ENCODE measurements at regions not wholly inside any gene's neighbourhood (a gene's known extent, or its start where the extent isn't known, plus 50 kb on each side); places are given as distances from the start of the nearest gene placed in this dataset.

DNA sequence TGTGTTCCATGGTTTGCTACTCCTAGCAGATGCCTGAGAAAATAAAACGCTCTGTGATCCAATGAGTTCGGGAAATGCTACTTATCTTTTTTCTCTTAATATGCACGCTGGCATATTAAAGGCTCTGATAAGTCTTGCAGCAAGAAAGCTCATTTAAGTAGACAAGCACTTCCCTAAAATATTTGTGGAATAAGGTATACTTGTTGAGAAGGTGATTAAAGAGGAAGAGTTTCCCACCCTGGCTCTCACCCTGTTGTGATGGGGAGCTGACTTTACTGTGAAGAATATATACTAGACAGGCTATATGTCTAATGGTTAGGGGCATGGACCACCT, 279.4 kb downstream of the RPS24 start:
- H3K4me3 ChIP-seq, result no peak overlapping the region
- no peak for DNase-seq (ENCODE audit: low spot score)
- TF ChIP-seq, protein P1, sequence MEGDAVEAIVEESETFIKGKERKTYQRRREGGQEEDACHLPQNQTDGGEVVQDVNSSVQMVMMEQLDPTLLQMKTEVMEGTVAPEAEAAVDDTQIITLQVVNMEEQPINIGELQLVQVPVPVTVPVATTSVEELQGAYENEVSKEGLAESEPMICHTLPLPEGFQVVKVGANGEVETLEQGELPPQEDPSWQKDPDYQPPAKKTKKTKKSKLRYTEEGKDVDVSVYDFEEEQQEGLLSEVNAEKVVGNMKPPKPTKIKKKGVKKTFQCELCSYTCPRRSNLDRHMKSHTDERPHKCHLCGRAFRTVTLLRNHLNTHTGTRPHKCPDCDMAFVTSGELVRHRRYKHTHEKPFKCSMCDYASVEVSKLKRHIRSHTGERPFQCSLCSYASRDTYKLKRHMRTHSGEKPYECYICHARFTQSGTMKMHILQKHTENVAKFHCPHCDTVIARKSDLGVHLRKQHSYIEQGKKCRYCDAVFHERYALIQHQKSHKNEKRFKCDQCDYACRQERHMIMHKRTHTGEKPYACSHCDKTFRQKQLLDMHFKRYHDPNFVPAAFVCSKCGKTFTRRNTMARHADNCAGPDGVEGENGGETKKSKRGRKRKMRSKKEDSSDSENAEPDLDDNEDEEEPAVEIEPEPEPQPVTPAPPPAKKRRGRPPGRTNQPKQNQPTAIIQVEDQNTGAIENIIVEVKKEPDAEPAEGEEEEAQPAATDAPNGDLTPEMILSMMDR (IDR thresholded peaks at IDR 0.05), result no peak
- H3K27ac ChIP-seq, result peak overlapping the region in 1 of 2 donors; percentile 24

DNA sequence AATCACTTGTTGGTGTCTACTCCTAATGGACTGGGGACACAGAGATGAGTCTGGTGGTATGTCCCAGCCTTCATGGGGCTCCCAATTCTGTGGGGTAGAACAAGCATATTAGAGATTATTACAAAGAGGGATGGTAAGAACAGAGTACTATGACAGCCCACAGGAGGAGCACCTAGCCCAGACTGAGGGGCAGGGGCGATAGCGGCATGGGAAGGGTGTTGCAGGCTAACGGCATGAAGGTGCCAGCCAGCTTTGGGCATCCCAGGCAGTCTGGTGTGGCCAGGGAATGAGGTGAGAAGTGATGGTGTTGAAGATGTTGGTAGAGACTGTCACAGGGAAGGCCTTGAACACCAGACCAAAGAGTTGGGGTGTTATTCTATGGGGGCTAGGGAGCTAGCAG, 280.0 kb downstream of the RPS24 start:
- Histone ChIP-seq H3K27ac (no peak overlapping the region), H3K4me3 (no peak overlapping the region)
- TF ChIP-seq, protein P1 (IDR thresholded peaks at IDR 0.05), result no peak
- DNase-seq (ENCODE audit: low spot score), result peak; percentile 19

DNA sequence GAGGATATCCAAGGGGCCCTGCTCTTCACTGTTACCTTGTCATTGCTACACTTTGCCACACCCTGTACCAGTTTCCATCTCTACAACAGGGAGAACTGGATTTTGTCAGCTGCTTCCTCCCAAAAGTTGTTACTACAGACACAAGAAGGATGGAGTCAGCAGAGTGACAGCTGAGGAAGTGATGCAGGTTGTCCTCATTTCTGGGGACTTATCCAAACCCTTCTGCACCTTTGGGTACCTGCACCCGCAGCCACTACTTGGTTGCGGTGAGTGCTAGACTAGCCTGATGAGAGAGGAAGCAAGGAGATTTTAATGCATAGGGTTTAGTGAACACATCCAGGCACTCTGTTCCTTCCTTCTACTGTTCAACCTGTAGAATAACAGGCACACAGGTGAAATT, 281.0 kb downstream of the RPS24 start:
- TF ChIP-seq, protein P1 (IDR thresholded peaks at IDR 0.05), result no peak
- H3K27ac ChIP-seq, result no peak overlapping the region
- no peak for DNase-seq (ENCODE audit: low spot score)

DNA sequence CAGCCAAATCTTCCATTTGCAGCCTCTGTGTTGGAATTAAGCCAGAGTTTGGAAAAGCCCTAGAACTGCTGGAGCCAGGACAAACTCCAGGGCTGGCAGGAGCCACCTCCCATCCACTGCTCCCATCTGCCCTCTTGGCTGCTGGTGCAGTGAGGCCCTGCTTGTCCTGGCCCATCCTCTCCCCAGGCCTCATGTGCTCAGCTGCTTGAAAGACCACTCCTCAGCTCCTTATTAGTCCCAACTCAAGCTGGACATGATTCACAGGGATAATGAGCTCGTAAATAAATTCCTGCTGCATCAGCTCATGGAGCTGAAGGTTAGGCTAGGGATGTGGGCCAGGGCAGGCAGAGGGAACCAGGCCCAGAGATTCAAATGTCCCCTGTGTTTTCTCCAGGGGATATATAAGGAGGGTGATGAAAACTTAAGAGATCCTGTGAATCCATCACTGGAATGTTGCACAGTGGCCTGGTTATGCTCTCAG, 282.8 kb downstream of the RPS24 start:
- DNase-seq (ENCODE audit: low spot score), result peak; percentile 53
- peak overlapping the region; percentile 43 to 75 for H3K27ac ChIP-seq
- TF ChIP-seq, protein P1 (IDR thresholded peaks at IDR 0.05), result no peak
- H3K4me3 ChIP-seq, result no peak overlapping the region

More for the DNA sequence above, 281.0 kb downstream of the RPS24 start:
- no peak overlapping the region for H3K4me3 ChIP-seq

DNA sequence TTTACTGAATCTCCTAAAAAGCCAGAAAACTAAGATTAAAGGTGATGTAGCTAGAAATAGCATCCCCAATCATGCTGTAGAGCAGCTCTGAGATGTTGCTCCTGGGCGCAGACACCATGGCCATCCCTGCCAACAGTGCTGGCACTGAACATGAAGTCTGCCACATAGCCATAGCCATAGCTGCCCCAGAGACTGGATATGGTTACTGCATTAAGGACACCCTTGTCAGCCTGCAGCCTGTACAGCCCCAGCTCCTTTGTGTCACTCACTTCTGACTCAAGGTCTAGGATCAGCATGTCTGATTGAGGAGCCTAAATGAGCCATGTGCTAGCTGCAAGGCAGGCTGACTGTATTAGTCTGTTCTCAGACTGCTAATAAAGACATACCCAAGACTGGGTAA, 284.6 kb downstream of the RPS24 start:
- H3K4me3 ChIP-seq, result no peak overlapping the region
- TF ChIP-seq, protein P1 (IDR thresholded peaks at IDR 0.05), result no peak
- DNase-seq (ENCODE audit: low spot score), result no peak
- no peak overlapping the region for H3K27ac ChIP-seq

DNA sequence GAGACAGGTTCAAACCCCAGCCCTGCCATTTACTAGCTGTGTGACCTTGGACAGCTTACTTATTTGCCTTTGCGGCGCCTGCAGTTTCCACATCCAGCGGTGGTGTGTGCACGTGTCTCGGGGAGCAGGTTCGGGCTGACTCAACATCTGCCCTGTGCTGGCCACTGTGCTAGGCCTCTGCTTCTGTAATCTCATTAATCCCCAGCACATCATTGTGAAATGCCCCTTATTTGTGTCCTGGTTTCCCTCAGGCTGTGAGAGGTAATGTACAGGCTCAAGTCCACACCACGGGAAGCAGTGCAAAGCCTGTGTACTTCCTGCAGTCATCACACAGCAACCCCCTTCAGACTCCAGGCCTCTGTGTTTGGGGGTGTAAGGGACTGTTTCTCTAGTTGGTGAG, 285.7 kb downstream of the RPS24 start:
- peak; percentile 40 for DNase-seq (ENCODE audit: low spot score)
- TF ChIP-seq, protein P1 (IDR thresholded peaks at IDR 0.05), result no peak
- no peak overlapping the region for H3K4me3 ChIP-seq

DNA sequence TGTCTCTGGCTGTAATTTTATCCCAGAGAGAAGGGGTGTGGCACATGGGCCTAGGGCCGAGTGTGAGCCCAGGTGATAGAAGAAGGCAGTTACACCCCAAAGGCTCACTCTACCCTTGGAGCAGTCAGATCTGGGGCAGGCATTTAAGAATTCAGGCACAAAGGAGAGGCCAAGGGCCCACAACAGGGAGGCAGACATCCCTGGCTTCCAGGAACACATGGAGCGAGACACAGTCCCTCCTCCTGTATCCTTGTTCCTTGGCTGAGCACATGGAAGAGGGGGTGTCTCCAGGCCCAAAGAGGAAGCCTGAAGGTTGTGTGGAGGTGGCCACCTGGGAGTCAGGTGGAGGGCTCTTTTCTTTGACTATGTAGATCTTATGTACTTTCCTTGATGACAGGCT, 286.2 kb downstream of the RPS24 start:
- TF ChIP-seq, protein P1 (IDR thresholded peaks at IDR 0.05), result no peak
- Histone ChIP-seq H3K27ac (no peak overlapping the region), H3K4me3 (no peak overlapping the region)
- DNase-seq (ENCODE audit: low spot score), result peak; percentile 53

More for the DNA sequence above, 285.7 kb downstream of the RPS24 start:
- H3K27ac ChIP-seq, result no peak overlapping the region

All from coronary artery (tissue), 2 donors.